PC-3 (cell line): ENCODE measurements at regions not wholly inside any gene's neighbourhood (a gene's known extent, or its start where the extent isn't known, plus 50 kb on each side); places are given as distances from the start of the nearest gene placed in this dataset.
"Not testable (repeated sequence)": the region's sequence is repeated elsewhere in the genome, so short reads cannot be mapped to it uniquely, and the experiment has no call there.

Experiments
- ATAC-seq: fragments of 200-7000 bp; cut with Tn5 transposase; 2 replicates; pipeline ENCODE4 v1.9.1; 2020; ENCODE audit warnings: mild to moderate bottlenecking, moderate library complexity
- BruUV-seq: library from RNA; stranded (reverse); fragments of 400-500 nt; replicated peaks from 2 replicates; lab custom pipeline; 2021; lab: Mats Ljungman, UMichigan
- CTCF ChIA-PET: fragments of 300-600 bp; sonication (Branson Sonifier 250); formaldehyde crosslinking; loops from one replicate; lab custom pipeline; 2022; ENCODE audit warnings: antibody characterized with exemption; lab: Charles Lee
- POLR2A ChIA-PET: fragments of 300-600 bp; sonication (Branson Sonifier 250); formaldehyde crosslinking; loops from one replicate; lab custom pipeline; 2022; ENCODE audit warnings: antibody characterized with exemption; ENCODE audit not compliant: unreplicated experiment; lab: Charles Lee
- DNase-seq: peaks from one replicate; pipeline ENCODE4 v3.0.0-alpha.2; 2015
- H2AFZ ChIP-seq: fragments of 300-600 bp; sonication (generic); 2 replicates; pipeline ENCODE4 v1.6.0; 2016; ENCODE audit warnings: antibody characterized with exemption, low read length
- H3F3A ChIP-seq: fragments of 300-600 bp; sonication (generic); one replicate; pipeline ENCODE4 v1.6.0; 2017; ENCODE audit warnings: antibody characterized with exemption, low read length, control low read depth, mild to moderate bottlenecking; ENCODE audit not compliant: unreplicated experiment
- H3K27ac ChIP-seq: fragments of 300-600 bp; sonication (generic); 2 replicates; pipeline ENCODE4 v1.5.1; 2016; ENCODE audit warnings: mild to moderate bottlenecking, low read length
- H3K27me3 ChIP-seq: fragments of 300-600 bp; sonication (generic); 2 replicates; pipeline ENCODE4 v1.6.1; 2016; ENCODE audit warnings: low read length, mixed read lengths
- H3K36me3 ChIP-seq: fragments of 300-600 bp; sonication (generic); 2 replicates; pipeline ENCODE4 v1.6.1; 2016; ENCODE audit warnings: low read depth, mixed run types, low read length, mixed read lengths
- H3K4me1 ChIP-seq: fragments of 300-600 bp; sonication (generic); 2 replicates; pipeline ENCODE4 v1.5.1; 2016; ENCODE audit warnings: low read length; ENCODE audit not compliant: insufficient read depth
- H3K4me2 ChIP-seq: fragments of 300-600 bp; sonication (generic); 2 replicates; pipeline ENCODE4 v1.6.0; 2016; ENCODE audit warnings: low read length
- H3K4me3 ChIP-seq: fragments of 300-600 bp; sonication (generic); 2 replicates; pipeline ENCODE4 v1.5.1; 2016; ENCODE audit warnings: mild to moderate bottlenecking, low read length, mixed read lengths
- H3K79me2 ChIP-seq: fragments of 300-600 bp; sonication (generic); 2 replicates; pipeline ENCODE4 v1.6.1; 2017; ENCODE audit warnings: low read length, mixed read lengths
- H3K9ac ChIP-seq: fragments of 300-600 bp; sonication (generic); 2 replicates; pipeline ENCODE4 v1.6.0; 2016; ENCODE audit warnings: mild to moderate bottlenecking, low read length
- H3K9me2 ChIP-seq: fragments of 300-600 bp; sonication (generic); replicated peaks from 2 replicates; pipeline ENCODE4 v1.6.1; 2016; ENCODE audit warnings: mixed run types, low read length, mixed read lengths
- H3K9me3 ChIP-seq: fragments of 300-600 bp; sonication (generic); 2 replicates; pipeline ENCODE4 v1.6.1; 2016; ENCODE audit warnings: low read length, mixed read lengths
- H4K20me1 ChIP-seq: fragments of 300-600 bp; sonication (generic); 2 replicates; pipeline ENCODE4 v1.6.1; 2016; ENCODE audit warnings: low read length, mixed read lengths
- EZH2 ChIP-seq: fragments of 300-600 bp; sonication (generic); IDR thresholded peaks from one replicate; pipeline ENCODE4 v1.6.1; 2017; ENCODE audit warnings: antibody characterized with exemption, mild to moderate bottlenecking, low read length; ENCODE audit not compliant: unreplicated experiment
- EZH2phosphoT487 ChIP-seq: fragments of 300-600 bp; sonication (generic); IDR thresholded peaks from 2 replicates; pipeline ENCODE4 v1.6.1; 2018; ENCODE audit warnings: mild to moderate bottlenecking, antibody characterized with exemption, low read length, borderline replicate concordance
- intact Hi-C: fragments of 100-400 bp; cut with micrococcal nuclease; formaldehyde crosslinking; loops from 2 replicates; pipeline ENCODE4 v1.9.0; 2023
- TF ChIP-seq, protein P1 (sequence below): fragments of 300-600 bp; sonication (generic); conservative IDR thresholded peaks from 2 replicates; pipeline ENCODE4 v1.5.1; 2017; ENCODE audit warnings: antibody characterized with exemption, low read depth, mild to moderate bottlenecking, low read length

GRCh38 chr20:59484228-59484627 lies 120.1 kb upstream of the PHACTR3 start:
- no TSS peak for BruUV-seq
- H3K4me2 ChIP-seq = no peak overlapping the region
- H2AFZ ChIP-seq = no peak overlapping the region
- no peaks in the 10 kb centered on the region for H3K9me3 ChIP-seq
- DNase-seq (no peak), ATAC-seq (no peak)
- POLR2A ChIA-PET = no interaction called here
- intact Hi-C loops = no loop called here
- H3K36me3 ChIP-seq = no peaks in the 10 kb centered on the region
- H4K20me1 ChIP-seq = no peaks in the 10 kb centered on the region
- H3K4me1 ChIP-seq = no peaks in the 10 kb centered on the region
- peaks cover 71% of the 10 kb centered on the region for H3K27me3 ChIP-seq
- H3K9ac ChIP-seq = no peak overlapping the region
- H3F3A ChIP-seq = no peaks in the 10 kb centered on the region
- no peak overlapping the region for H3K27ac ChIP-seq
- H3K9me2 ChIP-seq = no peaks in the 10 kb centered on the region
- CTCF ChIA-PET = no interaction called here
- TF ChIP-seq EZH2phosphoT487 (no peak), EZH2 (no peak)
- TF ChIP-seq, protein P1, sequence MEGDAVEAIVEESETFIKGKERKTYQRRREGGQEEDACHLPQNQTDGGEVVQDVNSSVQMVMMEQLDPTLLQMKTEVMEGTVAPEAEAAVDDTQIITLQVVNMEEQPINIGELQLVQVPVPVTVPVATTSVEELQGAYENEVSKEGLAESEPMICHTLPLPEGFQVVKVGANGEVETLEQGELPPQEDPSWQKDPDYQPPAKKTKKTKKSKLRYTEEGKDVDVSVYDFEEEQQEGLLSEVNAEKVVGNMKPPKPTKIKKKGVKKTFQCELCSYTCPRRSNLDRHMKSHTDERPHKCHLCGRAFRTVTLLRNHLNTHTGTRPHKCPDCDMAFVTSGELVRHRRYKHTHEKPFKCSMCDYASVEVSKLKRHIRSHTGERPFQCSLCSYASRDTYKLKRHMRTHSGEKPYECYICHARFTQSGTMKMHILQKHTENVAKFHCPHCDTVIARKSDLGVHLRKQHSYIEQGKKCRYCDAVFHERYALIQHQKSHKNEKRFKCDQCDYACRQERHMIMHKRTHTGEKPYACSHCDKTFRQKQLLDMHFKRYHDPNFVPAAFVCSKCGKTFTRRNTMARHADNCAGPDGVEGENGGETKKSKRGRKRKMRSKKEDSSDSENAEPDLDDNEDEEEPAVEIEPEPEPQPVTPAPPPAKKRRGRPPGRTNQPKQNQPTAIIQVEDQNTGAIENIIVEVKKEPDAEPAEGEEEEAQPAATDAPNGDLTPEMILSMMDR = no peak
- H3K79me2 ChIP-seq = no peaks in the 10 kb centered on the region
- H3K4me3 ChIP-seq = no peak overlapping the region

- no peaks in the 10 kb centered on the region for H3F3A ChIP-seq
- no peaks in the 10 kb centered on the region for H3K9me2 ChIP-seq
- no peak overlapping the region for H3K9ac ChIP-seq
- no peaks in the 10 kb centered on the region for H3K4me1 ChIP-seq
- no peaks in the 10 kb centered on the region for H3K36me3 ChIP-seq
- no peak overlapping the region for H2AFZ ChIP-seq
- BruUV-seq = no TSS peak
- H3K4me3 ChIP-seq = no peak overlapping the region
- H3K9me3 ChIP-seq = no peaks in the 10 kb centered on the region
- ChIA-PET CTCF (interaction anchor here (0.6 kb wide), 1 partner anchor 10 kb away, joined by 4 read pairs; no protein-coding TSS in a partner anchor), POLR2A (interaction anchor here (0.6 kb wide), 2 partner anchors 10 to 287 kb away, joined by 3 to 5 read pairs; no protein-coding TSS in a partner anchor)
- DNase-seq (no peak), ATAC-seq (no peak)
- no peaks in the 10 kb centered on the region for H4K20me1 ChIP-seq
- H3K4me2 ChIP-seq = no peak overlapping the region
- H3K79me2 ChIP-seq = no peaks in the 10 kb centered on the region
- H3K27me3 ChIP-seq = peaks cover 72% of the 10 kb centered on the region
- H3K27ac ChIP-seq = no peak overlapping the region
- intact Hi-C loops = no loop called here
- TF ChIP-seq EZH2phosphoT487 (no peak), EZH2 (no peak)
- TF ChIP-seq, protein P1 = no peak
Measured at GRCh38 chr20:59485576-59486454, 118.5 kb upstream of the PHACTR3 start.

- H3K36me3 ChIP-seq, DNase-seq, intact Hi-C loops, H3K27ac ChIP-seq, ATAC-seq, BruUV-seq, H3K9ac ChIP-seq, H3K79me2 ChIP-seq, H3F3A ChIP-seq, H3K9me2 ChIP-seq, H2AFZ ChIP-seq, H3K4me3 ChIP-seq, H3K9me3 ChIP-seq, POLR2A ChIA-PET, H4K20me1 ChIP-seq, H3K4me1 ChIP-seq, H3K4me2 ChIP-seq, CTCF ChIA-PET: not testable (repeated sequence)
- peaks cover 64% of the 10 kb centered on the region for H3K27me3 ChIP-seq
Measured at GRCh38 chr20:59488459-59488858, 115.9 kb upstream of the PHACTR3 start.

DNA sequence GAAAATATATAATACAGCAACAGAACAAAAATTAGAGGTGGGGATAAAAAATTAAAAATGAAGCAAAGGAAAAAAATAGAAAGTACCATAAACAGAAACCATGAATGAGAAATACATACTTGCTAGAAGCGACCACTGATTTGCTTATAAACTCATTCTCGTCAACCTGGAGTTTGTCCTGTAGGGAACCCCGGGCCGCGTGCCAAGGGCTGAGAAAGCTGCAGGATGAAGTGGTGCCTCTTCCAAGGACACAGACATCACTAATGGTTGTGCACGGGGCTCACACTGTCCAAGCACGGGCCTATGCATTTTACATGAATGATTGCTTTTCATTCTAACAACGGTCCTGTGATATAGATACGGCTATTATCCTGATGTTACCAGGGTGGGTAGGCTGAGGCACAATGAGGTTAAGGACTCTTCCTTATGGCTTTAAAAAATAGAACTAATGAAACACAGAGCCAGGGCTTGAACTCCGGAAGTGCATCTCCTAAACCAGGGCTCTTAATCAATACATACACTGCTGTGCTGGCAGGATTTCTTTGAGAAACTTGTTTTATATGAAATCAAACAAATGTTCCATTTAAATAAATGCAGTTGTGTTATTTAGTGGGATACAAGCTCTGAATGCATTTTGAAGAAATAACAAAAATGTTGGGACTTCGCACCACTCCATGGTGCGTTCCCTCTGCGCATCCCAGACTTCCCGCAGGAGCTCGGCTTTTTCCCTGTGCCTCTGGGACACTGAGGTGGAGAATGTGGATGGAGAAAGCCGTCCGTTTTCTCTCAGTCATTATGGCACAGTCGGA lies 113.9 kb upstream of the PHACTR3 start:
- H3K4me1 ChIP-seq, H3K79me2 ChIP-seq, H3K9ac ChIP-seq, H4K20me1 ChIP-seq, intact Hi-C loops, H3F3A ChIP-seq, H2AFZ ChIP-seq, H3K4me2 ChIP-seq, ATAC-seq, H3K9me2 ChIP-seq, H3K27ac ChIP-seq, POLR2A ChIA-PET, DNase-seq, BruUV-seq, H3K4me3 ChIP-seq, CTCF ChIA-PET, H3K9me3 ChIP-seq, H3K36me3 ChIP-seq: not testable (repeated sequence)
- peaks cover 63% of the 10 kb centered on the region for H3K27me3 ChIP-seq
